Kidney capillary endothelial cell (primary cell): ENCODE measurements at regions not wholly inside any gene's neighbourhood (a gene's known extent, or its start where the extent isn't known, plus 50 kb on each side); places are given as distances from the start of the nearest gene placed in this dataset.

ENCODE experiments used
- DNase-seq: peaks from one replicate; pipeline ENCODE4 v3.0.0-alpha.2; 2018; ENCODE audit warnings: low spot score

GRCh38 chr18:68354176-68354575, 360.7 kb downstream of the TMX3 start:
- no peak for DNase-seq

GRCh38 chr18:68342039-68342659, 372.8 kb downstream of the TMX3 start:
- DNase-seq = no peak

- no peak for DNase-seq
These were observed 374.3 kb downstream of the TMX3 start for GRCh38 chr18:68340606-68341005.

- no peak for DNase-seq
These were observed 384.2 kb downstream of the TMX3 start for GRCh38 chr18:68330658-68331057.

GRCh38 chr18:68323921-68324320, 391.0 kb downstream of the TMX3 start:
- no peak for DNase-seq

GRCh38 chr18:68316636-68317035, 398.3 kb downstream of the TMX3 start:
- DNase-seq = no peak

- no peak for DNase-seq
These were observed 400.5 kb downstream of the TMX3 start for GRCh38 chr18:68314403-68314802.

- no peak for DNase-seq
These were observed 413.5 kb downstream of the TMX3 start for GRCh38 chr18:68301441-68301840.

- DNase-seq = no peak
These were observed 415.0 kb downstream of the TMX3 start for GRCh38 chr18:68299906-68300305.

GRCh38 chr18:68298330-68298729, 416.6 kb downstream of the TMX3 start:
- DNase-seq = no peak

GRCh38 chr18:68288408-68288807, 426.5 kb downstream of the TMX3 start:
- DNase-seq = no peak

GRCh38 chr18:68284236-68284780, 430.6 kb downstream of the TMX3 start:
- no peak for DNase-seq

GRCh38 chr18:68283834-68284233, 431.1 kb downstream of the TMX3 start:
- DNase-seq = no peak

- no peak for DNase-seq
These were observed 432.7 kb downstream of the TMX3 start for GRCh38 chr18:68282232-68282631.

GRCh38 chr18:68275616-68276015, 439.3 kb downstream of the TMX3 start:
- DNase-seq = no peak

- DNase-seq = no peak
These were observed 444.9 kb downstream of the TMX3 start for GRCh38 chr18:68270017-68270416.

GRCh38 chr18:68267583-68267982, 447.3 kb downstream of the TMX3 start:
- DNase-seq = no peak

- DNase-seq = no peak
These were observed 451.4 kb downstream of the TMX3 start for GRCh38 chr18:68263481-68263880.

GRCh38 chr18:68262690-68263294, 452.1 kb downstream of the TMX3 start:
- no peak for DNase-seq

- DNase-seq = no peak
These were observed 458.4 kb downstream of the TMX3 start for GRCh38 chr18:68256418-68257067.

- no peak for DNase-seq
These were observed 470.1 kb downstream of the TMX3 start for GRCh38 chr18:68244786-68245185.

GRCh38 chr18:68241881-68242280, 473.0 kb downstream of the TMX3 start:
- no peak for DNase-seq

- no peak for DNase-seq
These were observed 480.2 kb downstream of the TMX3 start for GRCh38 chr18:68234676-68235075.
